LoVo (cell line): ENCODE measurements at regions not wholly inside any gene's neighbourhood (a gene's known extent, or its start where the extent isn't known, plus 50 kb on each side); places are given as distances from the start of the nearest gene placed in this dataset.

Source experiments
- DNase-seq: peaks from one replicate; pipeline ENCODE4 v3.0.0-alpha.2; 2016; ENCODE audit warnings: low spot score

- DNase-seq = no peak
Observed at GRCh38 chr6:137353842-137354397, 134.7 kb upstream of the IFNGR1 start.

DNA sequence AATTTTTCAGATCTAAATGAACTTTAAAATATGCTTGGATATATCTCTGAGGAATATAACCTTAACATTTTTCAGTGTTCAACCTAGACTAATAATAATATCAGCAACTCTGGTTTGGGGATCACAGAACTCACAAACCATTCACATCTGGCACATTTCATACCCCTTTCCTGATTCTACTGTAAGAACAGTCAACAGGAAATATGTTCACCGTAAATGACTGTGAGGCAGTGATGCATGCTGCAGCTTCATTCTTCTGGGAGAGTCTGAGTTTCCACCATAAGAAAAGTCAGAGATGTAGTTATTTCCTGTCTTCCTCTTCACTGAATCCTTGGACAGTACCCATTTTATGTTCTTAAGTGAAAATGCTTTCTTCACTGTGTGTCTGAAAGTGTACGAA lies 134.2 kb upstream of the IFNGR1 start:
- DNase-seq = no peak

DNA sequence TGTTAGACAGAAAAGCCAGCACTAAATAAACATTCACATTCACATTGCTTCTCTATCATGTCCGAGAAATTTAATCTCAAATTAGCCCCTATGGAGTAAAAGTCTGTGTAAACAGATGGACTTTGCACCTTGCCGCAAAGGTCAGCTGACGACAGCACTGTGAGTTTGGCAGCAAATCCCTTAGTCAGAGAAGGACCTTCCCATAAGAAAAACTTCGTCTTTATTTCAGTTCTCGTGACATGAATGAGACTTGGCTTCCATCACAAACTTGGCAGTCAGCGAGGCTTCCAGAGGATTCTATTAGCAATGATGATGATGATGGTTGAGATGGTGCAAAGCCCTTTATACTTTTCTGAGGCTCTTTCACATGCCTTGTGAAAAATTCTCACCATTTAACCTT lies 133.7 kb upstream of the IFNGR1 start:
- DNase-seq = peak; percentile 74

GRCh38 chr6:137351890-137352289 lies 132.7 kb upstream of the IFNGR1 start:
- no peak for DNase-seq

DNA sequence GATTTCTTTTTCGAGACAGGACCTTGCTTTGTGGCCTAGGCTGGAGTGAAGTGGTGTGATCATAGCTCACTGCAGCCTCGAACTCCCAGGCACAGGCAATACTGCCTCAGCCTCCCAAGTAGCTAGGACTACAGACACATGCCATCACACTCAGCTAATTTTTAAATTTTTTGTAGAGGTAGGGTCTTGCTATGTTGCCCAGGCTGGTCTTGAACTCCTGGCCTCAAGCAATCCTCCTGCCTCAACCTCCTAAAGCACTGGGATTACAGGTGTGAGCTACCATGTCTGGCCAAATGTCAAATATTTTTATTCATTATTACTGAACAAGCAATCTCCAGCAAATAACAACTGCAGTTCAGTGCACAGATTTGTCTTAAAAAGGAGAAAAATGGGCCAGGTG lies 131.7 kb upstream of the IFNGR1 start:
- DNase-seq = no peak

GRCh38 chr6:137349856-137350830 lies 131.0 kb upstream of the IFNGR1 start:
- DNase-seq = no peak

- DNase-seq = no peak
Observed at GRCh38 chr6:137348777-137349176, 129.6 kb upstream of the IFNGR1 start.

DNA sequence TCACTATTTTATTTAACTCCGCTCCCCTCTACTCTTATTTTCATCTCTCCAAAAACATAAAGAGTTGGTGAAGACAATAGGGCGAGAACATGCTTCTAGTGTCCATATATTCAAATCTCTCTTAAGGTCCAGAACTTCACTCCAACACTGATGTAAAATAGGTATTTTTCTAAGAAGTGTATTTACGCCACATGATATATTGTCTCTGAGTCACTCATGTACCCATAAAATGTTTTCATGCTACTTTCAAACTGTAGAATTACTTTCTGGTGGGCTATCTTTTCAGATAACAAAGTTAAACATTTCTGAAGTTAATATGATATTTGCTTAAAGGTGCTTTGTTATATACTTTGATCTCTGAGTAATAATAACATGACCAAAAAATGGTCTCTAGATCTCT lies 124.1 kb upstream of the IFNGR1 start:
- DNase-seq = peak; percentile 34

GRCh38 chr6:137342607-137343190 lies 123.5 kb upstream of the IFNGR1 start:
- DNase-seq = no peak

- peak; percentile 51 for DNase-seq
Observed at GRCh38 chr6:137341681-137342195, 122.6 kb upstream of the IFNGR1 start.

- no peak for DNase-seq
Observed at GRCh38 chr6:137339929-137340559, 120.9 kb upstream of the IFNGR1 start.

GRCh38 chr6:137334884-137335283 lies 115.7 kb upstream of the IFNGR1 start:
- DNase-seq = no peak

GRCh38 chr6:137334094-137334493 lies 114.9 kb upstream of the IFNGR1 start:
- no peak for DNase-seq

DNA sequence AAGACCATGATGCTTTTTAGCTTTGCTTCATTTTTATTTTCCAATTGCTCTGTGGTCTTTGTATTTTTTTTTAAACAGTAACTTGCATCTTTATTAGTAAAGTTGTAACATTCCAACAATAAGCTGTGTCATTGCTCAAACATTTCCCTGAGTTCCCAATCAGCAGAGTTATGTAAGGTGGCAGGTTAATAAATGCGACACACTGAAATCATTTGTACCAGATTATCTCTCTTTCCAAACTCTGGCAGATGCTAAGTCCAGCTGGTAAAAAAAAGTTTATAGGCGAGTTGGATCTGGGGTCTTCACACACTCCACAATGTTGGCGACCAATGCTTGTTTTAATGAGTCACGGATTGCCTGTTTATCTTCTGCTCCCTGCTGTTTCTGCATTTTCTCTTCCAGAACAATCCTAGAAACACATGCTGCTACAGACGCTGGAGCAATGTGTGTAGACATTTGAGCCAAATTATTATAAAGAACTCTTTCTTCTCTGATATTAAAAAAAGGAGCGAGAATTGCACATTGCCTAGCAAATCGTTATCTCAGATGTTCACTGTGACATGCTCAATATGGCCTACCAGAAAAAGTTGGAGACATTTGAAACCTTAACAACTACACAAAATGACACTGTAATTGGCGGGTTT lies 113.6 kb upstream of the IFNGR1 start:
- DNase-seq = no peak

DNA sequence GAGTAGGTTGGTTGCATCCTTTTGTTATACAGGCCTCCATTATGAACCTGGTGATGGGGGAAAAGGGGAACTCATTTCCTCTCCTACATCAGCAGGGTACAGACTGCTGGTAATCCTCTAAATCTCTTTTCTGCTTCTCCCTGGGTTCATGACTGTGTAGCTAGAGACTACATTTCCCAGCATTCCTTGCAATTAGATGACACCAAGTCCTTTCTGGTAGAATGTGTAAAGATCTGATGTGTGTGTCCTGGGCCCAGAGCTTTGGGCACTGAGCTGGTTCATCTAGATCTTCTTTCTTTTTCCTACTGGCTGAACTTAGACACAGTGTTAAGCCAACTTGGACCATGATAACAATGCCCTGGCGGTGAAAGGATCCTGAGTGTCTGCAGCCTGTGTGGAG lies 104.7 kb upstream of the IFNGR1 start:
- no peak for DNase-seq

DNA sequence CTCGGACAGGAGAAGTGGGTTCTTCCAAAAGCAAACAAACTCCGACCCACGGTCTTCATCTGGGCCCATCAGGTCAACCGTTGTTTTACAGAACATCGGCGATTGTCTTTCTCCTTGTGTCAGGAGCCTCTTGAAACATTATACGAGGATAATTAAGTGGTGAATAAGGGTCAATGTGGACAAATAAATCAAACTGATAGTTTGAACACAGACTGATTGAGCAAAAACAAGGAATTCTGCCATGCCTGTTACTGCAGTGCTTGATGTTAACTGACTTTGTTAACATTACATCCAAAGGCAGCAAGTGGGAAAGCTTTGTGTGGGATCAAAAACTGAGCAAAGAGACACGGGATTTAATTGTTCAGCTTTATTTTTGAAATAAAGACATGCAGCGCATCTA lies 101.1 kb upstream of the IFNGR1 start:
- no peak for DNase-seq

DNA sequence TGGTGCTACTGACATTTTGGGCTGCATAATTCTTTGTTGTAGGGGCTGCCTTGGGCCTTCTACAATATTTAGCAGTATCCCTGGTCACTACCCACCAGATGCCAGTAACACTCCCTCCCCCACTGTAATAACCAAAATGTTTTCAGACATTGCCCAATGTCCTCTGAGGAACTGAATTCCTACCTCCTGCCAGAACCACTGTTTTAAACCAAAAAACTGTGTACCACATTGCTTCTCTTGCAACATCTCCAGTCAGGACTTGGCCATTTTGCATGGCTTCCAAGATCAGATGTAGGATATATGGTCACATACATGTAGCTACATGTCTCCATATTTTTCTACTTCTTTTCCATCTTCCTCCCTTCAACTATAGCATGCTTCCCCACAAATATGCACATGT lies 97.4 kb upstream of the IFNGR1 start:
- DNase-seq = no peak

DNA sequence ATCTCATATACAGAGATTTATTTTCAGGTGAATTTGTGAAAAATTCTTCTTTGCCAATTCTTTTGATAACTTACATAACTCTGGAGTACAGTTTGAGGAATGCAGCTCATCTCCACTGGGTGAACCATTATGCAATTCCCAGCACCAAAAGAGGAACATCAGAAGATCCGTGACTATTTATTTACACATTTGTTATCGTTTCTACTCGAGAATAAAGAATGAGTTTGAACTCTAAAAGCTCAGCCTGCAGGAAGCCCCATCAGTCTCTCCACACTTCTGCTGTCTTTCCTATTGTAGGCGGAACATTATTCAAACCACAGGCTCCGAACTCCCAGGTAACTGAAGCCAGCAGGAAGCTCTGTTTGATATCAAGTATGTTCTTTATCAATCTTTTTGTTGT lies 95.9 kb upstream of the IFNGR1 start:
- DNase-seq = no peak

DNA sequence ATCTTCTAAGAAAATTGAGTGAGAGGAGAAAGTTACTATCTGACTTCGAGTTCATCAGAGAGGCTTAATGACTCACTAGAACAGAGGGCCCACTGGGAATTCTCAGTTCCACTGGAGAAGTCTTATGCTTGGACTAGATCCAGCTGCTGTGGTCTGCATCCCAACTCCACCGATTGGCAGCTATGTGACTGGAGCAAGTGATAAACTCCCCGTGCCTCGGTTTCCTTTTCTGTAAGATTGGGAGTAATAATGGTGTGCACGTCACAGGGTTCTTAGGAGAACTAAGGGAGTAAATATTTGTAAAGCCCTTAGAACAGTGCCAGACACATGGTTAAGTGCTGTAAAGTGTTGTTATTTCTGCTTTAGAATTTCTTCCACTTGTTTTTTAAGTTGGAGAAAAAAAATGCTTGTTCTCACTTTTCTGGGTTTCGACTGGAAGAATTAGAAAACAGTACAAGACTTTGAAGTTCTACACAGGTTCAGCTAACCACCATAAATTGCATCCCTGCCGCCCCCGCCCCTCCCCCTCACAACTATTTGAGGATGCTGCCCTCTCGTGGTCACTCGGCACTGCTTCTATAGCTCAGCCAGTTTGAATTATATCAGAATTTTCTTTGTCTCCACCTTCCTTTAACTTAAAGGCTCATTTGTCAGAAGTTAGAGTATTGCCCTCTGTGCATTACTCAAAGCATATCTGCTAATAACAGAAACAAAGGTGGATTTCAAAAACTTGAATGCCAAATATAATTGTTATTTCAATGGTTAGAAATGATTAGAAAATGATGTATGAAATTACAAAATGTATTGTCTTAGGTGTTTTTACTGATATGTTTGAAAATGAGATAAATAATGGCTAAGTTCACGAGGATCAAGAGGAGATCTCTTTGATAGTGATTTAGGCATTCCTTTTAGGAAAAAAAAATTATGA lies 95.0 kb upstream of the IFNGR1 start:
- DNase-seq = peak; percentile 74

GRCh38 chr6:137313211-137313610 lies 94.0 kb upstream of the IFNGR1 start:
- DNase-seq = no peak

GRCh38 chr6:137311940-137312339 lies 92.8 kb upstream of the IFNGR1 start:
- no peak for DNase-seq
